ENCODE measurements at regions not wholly inside any gene's neighbourhood (a gene's known extent, or its start where the extent isn't known, plus 50 kb on each side); places are given as distances from the start of the nearest gene placed in this dataset.

GRCh38 chr3:116802651-116803050 lies 93.1 kb downstream of the TUSC7 start:
- H3K36me3 ChIP-seq, result no peaks in the 10 kb centered on the region
- DNase-seq (no peak), ATAC-seq (no peak)
- no peak overlapping the region for H3K4me3 ChIP-seq
- no peak overlapping the region for H3K27ac ChIP-seq
- intact Hi-C loops (cut with DNase I), result no loop called here
- TF ChIP-seq CTCF (IDR thresholded peaks at IDR 0.05), result no peak
- TF ChIP-seq POLR2A (IDR thresholded peaks at IDR 0.05), result no peak
- H3K9me3 ChIP-seq, result no peaks in the 10 kb centered on the region
- no peaks in the 10 kb centered on the region for H3K27me3 ChIP-seq
- H3K4me1 ChIP-seq, result no peaks in the 10 kb centered on the region

GRCh38 chr3:116806351-116806750 lies 96.8 kb downstream of the TUSC7 start:
- no peak for DNase-seq
- 67% methylated on average over 1 of the region's 1 CpG for WGBS (ENCODE audit: insufficient coverage, low coverage, low lambda C conversion rate, missing lambda C conversion rate)

GRCh38 chr3:116808725-116809124 lies 99.1 kb downstream of the TUSC7 start:
- TF ChIP-seq CTCF (IDR thresholded peaks at IDR 0.05), result no peak
- no peak for TF ChIP-seq POLR2A (IDR thresholded peaks at IDR 0.05)
- intact Hi-C loops (cut with DNase I), result no loop called here
- Histone ChIP-seq H3K9me3 (no peaks in the 10 kb centered on the region), H3K36me3 (no peaks in the 10 kb centered on the region), H3K27ac (no peak overlapping the region), H3K27me3 (no peaks in the 10 kb centered on the region), H3K4me3 (no peak overlapping the region), H3K4me1 (no peaks in the 10 kb centered on the region)
- 29% methylated on average over 1 of the region's 1 CpG for WGBS (ENCODE audit: insufficient coverage, low coverage, low lambda C conversion rate, missing lambda C conversion rate)
- no peak for DNase-seq
- ATAC-seq, result peak in 3 of 4 donors; percentile 17 to 35 (median 29)

More at GRCh38 chr3:116806351-116806750, 96.8 kb downstream of the TUSC7 start:
- no peaks in the 10 kb centered on the region for H3K27me3 ChIP-seq
- no peak for TF ChIP-seq POLR2A (IDR thresholded peaks at IDR 0.05)
- TF ChIP-seq CTCF (IDR thresholded peaks at IDR 0.05), result no peak
- no peak overlapping the region for H3K4me3 ChIP-seq
- ATAC-seq, result no peak
- intact Hi-C loops (cut with DNase I), result no loop called here
- no peaks in the 10 kb centered on the region for H3K4me1 ChIP-seq
- H3K27ac ChIP-seq, result no peak overlapping the region
- no peaks in the 10 kb centered on the region for H3K9me3 ChIP-seq
- no peaks in the 10 kb centered on the region for H3K36me3 ChIP-seq

- DNase-seq, result no peak
- Histone ChIP-seq H3K9me3 (no peaks in the 10 kb centered on the region), H3K27ac (no peak overlapping the region), H3K4me3 (no peak overlapping the region), H3K36me3 (no peaks in the 10 kb centered on the region), H3K27me3 (no peaks in the 10 kb centered on the region), H3K4me1 (no peaks in the 10 kb centered on the region)
- TF ChIP-seq CTCF (IDR thresholded peaks at IDR 0.05) (no peak), POLR2A (IDR thresholded peaks at IDR 0.05) (no peak)
- peak; percentile 40 to 73 (median 55) for ATAC-seq
- WGBS (ENCODE audit: insufficient coverage, low coverage, low lambda C conversion rate, missing lambda C conversion rate), result 40% methylated on average over 4 of the region's 4 CpGs
- intact Hi-C loops (cut with DNase I), result no loop called here
Measured at GRCh38 chr3:116809208-116809607, 99.6 kb downstream of the TUSC7 start.

GRCh38 chr3:116811754-116812153 lies 102.2 kb downstream of the TUSC7 start:
- Histone ChIP-seq H3K4me3 (no peak overlapping the region), H3K4me1 (no peaks in the 10 kb centered on the region), H3K9me3 (no peaks in the 10 kb centered on the region), H3K27me3 (no peaks in the 10 kb centered on the region), H3K36me3 (no peaks in the 10 kb centered on the region), H3K27ac (no peak overlapping the region)
- TF ChIP-seq POLR2A (IDR thresholded peaks at IDR 0.05) (no peak), CTCF (IDR thresholded peaks at IDR 0.05) (no peak)
- intact Hi-C loops (cut with DNase I), result no loop called here
- 59% methylated on average over 2 of the region's 3 CpGs for WGBS (ENCODE audit: insufficient coverage, low coverage, low lambda C conversion rate, missing lambda C conversion rate)
- DNase-seq, result no peak
- ATAC-seq, result no peak

All from right lobe of liver (tissue), 6 donors.